Ishikawa (cell line): ENCODE measurements at regions not wholly inside any gene's neighbourhood (a gene's known extent, or its start where the extent isn't known, plus 50 kb on each side); places are given as distances from the start of the nearest gene placed in this dataset.

Source experiments
- CEBPB ChIP-seq: IDR thresholded peaks from 2 replicates; pipeline ENCODE4 v1.6.1; 2012
- CREB1 ChIP-seq: IDR thresholded peaks from 2 replicates; pipeline ENCODE4 v1.6.1; 2012; ENCODE audit warnings: low read depth
- EGR1 ChIP-seq: IDR thresholded peaks from 2 replicates; pipeline ENCODE4 v1.6.1; 2012
- EP300 ChIP-seq: IDR thresholded peaks from 2 replicates; pipeline ENCODE4 v1.6.1; 2012; ENCODE audit warnings: borderline replicate concordance
- FOXM1 ChIP-seq: IDR thresholded peaks from 2 replicates; pipeline ENCODE4 v1.6.1; 2012; ENCODE audit warnings: low read depth, borderline replicate concordance
- NFIC ChIP-seq: IDR thresholded peaks from 2 replicates; pipeline ENCODE4 v1.6.1; 2012
- RAD21 ChIP-seq: IDR thresholded peaks from 2 replicates; pipeline ENCODE4 v1.6.1; 2012; ENCODE audit warnings: low read depth
- REST ChIP-seq: IDR thresholded peaks from 2 replicates; pipeline ENCODE4 v1.6.1; 2012; ENCODE audit warnings: low read depth, mild to moderate bottlenecking
- TAF1 ChIP-seq: IDR thresholded peaks from 2 replicates; pipeline ENCODE4 v1.6.1; 2012; ENCODE audit warnings: low read depth, mild to moderate bottlenecking
- TCF12 ChIP-seq: IDR thresholded peaks from 2 replicates; pipeline ENCODE4 v1.6.1; 2012; ENCODE audit warnings: low read depth
- TEAD4 ChIP-seq: IDR thresholded peaks from 2 replicates; pipeline ENCODE4 v1.6.1; 2012
- YY1 ChIP-seq: IDR thresholded peaks from 2 replicates; pipeline ENCODE4 v1.6.1; 2012; ENCODE audit warnings: low read depth
- ZBTB7A ChIP-seq: IDR thresholded peaks from 2 replicates; pipeline ENCODE4 v1.6.1; 2012; ENCODE audit warnings: low read depth
- TF ChIP-seq, protein P1 (sequence below): IDR thresholded peaks from 2 replicates; pipeline ENCODE4 v1.6.1; 2012
- TF ChIP-seq, protein P2 (sequence below): IDR thresholded peaks from 2 replicates; pipeline ENCODE4 v1.6.1; 2012

- TF ChIP-seq CEBPB = no peak
- no peak for TF ChIP-seq EP300
- TF ChIP-seq CREB1 = no peak
- TF ChIP-seq, protein P1, sequence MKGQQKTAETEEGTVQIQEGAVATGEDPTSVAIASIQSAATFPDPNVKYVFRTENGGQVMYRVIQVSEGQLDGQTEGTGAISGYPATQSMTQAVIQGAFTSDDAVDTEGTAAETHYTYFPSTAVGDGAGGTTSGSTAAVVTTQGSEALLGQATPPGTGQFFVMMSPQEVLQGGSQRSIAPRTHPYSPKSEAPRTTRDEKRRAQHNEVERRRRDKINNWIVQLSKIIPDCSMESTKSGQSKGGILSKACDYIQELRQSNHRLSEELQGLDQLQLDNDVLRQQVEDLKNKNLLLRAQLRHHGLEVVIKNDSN = no peak
- no peak for TF ChIP-seq NFIC
- TF ChIP-seq RAD21 = no peak
Observed at GRCh38 chr14:84129941-84130340, 1400.0 kb upstream of the FLRT2 start.

DNA sequence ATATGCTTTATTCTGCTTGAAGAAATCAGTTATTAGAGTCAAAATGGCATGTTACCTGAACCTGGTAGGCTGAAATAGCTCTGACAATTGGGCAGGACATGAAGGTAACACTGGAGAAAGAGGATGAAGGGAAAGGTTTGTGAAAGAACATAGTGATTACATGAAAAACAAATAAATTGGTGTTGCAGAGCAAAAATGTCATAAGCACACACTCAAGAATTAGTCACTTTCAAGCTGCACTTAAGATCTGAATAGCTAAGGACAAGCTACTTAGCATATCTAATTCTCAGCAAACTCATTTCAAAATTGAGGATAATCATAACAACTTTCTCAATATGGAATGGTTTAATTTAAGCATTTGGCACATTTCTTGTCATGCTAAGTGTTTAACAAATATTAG, 1398.0 kb upstream of the FLRT2 start:
- TF ChIP-seq, protein P2, sequence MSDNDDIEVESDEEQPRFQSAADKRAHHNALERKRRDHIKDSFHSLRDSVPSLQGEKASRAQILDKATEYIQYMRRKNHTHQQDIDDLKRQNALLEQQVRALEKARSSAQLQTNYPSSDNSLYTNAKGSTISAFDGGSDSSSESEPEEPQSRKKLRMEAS = no peak
- TF ChIP-seq TAF1 (no peak), CEBPB (no peak), REST (no peak), NFIC (no peak), FOXM1 (no peak)

DNA sequence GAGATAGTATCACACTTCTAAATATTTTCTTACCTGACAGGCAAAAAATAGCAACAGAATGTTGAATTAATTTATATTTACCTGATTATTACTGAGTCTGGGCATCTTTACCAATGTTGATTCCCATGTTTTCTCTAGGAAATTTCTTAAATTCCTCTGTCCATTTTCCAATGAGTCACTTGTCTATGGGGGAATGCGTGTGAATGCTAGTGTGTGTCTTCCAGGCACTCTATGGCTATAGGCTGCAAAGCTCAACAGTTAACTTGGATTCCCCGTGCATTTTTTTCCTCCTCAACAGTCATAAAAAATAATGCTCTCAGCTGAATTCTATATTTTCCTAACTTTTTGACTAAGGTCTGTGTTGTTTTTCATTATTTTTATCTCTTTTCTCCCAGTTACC, 1385.8 kb upstream of the FLRT2 start:
- TF ChIP-seq EP300 = no peak
- TF ChIP-seq, protein P1 = no peak
- TF ChIP-seq EGR1 = no peak
- TF ChIP-seq FOXM1 = no peak
- no peak for TF ChIP-seq ZBTB7A
- TF ChIP-seq CEBPB = no peak
- TF ChIP-seq CREB1 = no peak
- no peak for TF ChIP-seq RAD21
- no peak for TF ChIP-seq YY1
- no peak for TF ChIP-seq TEAD4
- no peak for TF ChIP-seq NFIC

GRCh38 chr14:84152452-84152851, 1377.5 kb upstream of the FLRT2 start:
- TF ChIP-seq TCF12 = no peak
- TF ChIP-seq EP300 = no peak
- TF ChIP-seq YY1 = no peak

GRCh38 chr14:84162633-84163032, 1367.3 kb upstream of the FLRT2 start:
- TF ChIP-seq REST (no peak), CEBPB (no peak), TEAD4 (no peak), TAF1 (no peak), CREB1 (no peak), NFIC (no peak), EP300 (no peak), TCF12 (no peak), ZBTB7A (no peak), FOXM1 (no peak), EGR1 (no peak), YY1 (no peak), RAD21 (no peak)
- TF ChIP-seq, protein P1 = no peak

DNA sequence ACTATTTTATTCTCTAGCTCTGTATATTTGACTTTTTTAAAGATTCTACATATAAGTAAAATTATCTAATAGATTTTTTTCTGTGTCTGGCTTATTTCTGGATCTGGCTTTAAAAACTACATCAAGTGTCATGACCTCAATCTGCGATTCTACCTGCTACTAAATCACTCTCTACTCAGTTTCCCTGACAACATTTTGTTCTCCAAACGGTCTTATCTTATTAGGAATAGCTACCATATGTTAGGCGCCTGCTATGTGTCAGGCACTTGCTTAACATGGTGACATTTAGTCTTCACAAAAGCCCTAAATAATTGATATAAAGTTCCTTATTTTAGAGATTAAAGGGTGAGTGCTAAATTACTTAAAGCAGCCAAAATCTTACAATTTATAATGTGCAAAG, 1362.9 kb upstream of the FLRT2 start:
- TF ChIP-seq REST (no peak), EP300 (no peak), TCF12 (no peak), YY1 (no peak), TAF1 (no peak), CREB1 (no peak), RAD21 (no peak), EGR1 (no peak), ZBTB7A (no peak), CEBPB (no peak), FOXM1 (no peak), TEAD4 (no peak)
- TF ChIP-seq, protein P2 = no peak
